GM18867 (cell line): ENCODE measurements at regions not wholly inside any gene's neighbourhood (a gene's known extent, or its start where the extent isn't known, plus 50 kb on each side); places are given as distances from the start of the nearest gene placed in this dataset.
"Not testable (repeated sequence)": the region's sequence is repeated elsewhere in the genome, so short reads cannot be mapped to it uniquely, and the experiment has no call there.

ENCODE experiments used
- ATAC-seq: cut with Tn5 transposase; IDR thresholded peaks from one replicate; pipeline ENCODE4 v1.9.1; 2021; ENCODE audit warnings: mild to moderate bottlenecking, moderate library complexity; ENCODE audit not compliant: unreplicated experiment

DNA sequence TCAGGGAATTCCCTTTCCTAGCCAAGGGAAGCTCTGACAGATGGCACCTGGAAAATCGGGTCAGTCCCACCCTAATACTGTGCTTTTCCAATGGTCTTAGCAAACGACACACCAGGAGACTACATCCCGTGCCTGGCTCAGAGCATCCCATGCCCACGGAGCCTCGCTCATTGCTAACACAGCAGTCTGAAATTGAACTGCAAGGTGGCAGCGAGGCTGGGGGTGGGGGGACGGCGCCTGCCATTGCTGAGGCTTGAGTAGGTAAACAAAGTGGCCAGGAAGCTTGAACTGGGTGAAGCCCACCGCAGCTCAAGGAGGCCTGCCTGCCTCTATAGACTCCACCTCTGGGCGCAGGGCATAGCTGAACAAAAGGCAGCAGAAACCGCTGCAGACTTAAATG lies 279.5 kb upstream of the LUZP2 start:
- not testable (repeated sequence) for ATAC-seq

DNA sequence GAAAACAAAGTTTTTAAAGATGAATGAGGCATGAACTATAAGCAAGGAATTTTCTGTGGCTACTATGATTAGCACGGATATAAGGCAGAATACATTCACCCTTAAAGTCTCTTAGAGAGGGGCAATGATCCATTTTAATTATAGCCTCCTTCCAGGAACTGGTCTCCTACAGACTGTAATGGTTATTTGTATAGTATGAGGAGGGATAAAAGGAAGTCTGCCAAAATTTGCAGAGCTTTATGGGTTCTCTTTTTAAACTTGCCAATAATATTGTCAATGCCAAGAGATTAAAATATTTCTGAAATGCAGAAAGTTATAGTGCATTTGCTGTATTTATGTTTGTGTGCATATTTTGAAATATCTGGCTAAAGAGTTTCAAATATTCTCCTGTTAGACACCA lies 271.4 kb upstream of the LUZP2 start:
- no peak for ATAC-seq

DNA sequence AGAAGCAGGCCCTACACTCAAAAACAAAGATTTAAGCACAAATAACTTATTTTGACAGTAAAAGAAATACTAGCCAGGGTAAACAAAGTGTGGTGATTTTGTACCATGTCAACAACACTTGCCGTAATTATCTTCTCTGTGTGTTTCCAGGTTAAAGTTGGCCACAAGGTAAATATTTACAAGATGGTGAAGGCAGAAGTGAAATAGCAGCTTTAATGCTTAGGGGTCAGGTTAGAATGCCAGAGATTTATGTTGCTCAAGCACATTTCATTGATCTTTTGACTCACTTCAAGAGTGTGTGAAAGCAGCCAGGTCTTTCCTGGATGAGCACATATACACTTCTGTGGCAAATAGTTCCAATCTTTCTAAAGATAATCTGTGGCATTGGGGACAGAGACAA lies 270.2 kb upstream of the LUZP2 start:
- no peak for ATAC-seq

DNA sequence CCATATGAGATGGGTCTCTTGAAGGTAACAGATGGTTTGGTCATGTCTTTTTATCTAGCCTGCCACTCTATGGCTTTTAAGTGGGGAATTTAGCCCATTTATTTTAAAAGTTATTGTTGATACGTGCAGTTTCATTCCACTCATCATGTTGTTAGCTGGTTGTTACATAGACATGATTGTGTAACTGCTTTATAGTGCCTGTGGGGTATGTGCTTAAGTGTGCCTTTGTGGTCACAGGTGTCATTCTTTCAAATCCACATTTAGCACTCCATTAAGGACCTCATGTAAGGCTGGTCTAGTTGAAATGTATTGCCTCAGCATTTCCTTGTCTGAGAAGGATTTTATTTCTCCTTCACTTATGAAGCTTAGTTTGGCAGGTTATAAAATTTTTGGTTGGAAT lies 263.8 kb upstream of the LUZP2 start:
- no peak for ATAC-seq

DNA sequence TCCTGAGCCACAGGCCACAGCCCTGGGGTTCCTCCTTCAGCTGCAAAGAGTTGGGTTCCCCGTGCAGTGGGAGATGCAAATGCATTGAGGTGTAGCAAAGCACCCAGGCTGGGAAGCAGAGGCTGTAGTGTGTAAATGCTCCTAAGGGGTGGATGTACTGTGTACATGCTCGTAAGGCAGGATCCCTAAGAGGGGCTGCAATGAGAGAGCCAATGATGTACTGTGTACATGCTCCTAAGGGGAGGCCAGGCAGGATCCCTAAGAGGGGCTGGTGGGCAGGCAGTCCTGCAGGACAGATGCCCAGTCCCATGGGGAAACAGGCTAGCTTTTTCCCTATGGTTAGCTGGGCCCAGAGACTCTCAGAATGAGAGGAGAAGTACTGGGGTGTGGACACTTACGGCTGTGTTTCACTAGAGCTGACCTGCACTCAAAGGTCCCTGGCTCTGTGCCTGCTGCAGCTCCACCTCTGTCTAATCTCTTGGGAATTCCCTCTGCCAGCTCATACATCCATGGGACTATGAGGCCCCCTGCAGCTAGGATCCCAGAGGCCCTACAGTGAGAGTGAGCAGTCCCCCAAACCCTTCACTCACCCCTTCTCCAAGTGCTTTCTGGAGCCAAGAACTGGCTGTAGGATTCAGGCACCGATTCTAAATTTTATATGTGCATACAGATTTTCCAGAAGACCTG lies 261.9 kb upstream of the LUZP2 start:
- ATAC-seq, result no peak

DNA sequence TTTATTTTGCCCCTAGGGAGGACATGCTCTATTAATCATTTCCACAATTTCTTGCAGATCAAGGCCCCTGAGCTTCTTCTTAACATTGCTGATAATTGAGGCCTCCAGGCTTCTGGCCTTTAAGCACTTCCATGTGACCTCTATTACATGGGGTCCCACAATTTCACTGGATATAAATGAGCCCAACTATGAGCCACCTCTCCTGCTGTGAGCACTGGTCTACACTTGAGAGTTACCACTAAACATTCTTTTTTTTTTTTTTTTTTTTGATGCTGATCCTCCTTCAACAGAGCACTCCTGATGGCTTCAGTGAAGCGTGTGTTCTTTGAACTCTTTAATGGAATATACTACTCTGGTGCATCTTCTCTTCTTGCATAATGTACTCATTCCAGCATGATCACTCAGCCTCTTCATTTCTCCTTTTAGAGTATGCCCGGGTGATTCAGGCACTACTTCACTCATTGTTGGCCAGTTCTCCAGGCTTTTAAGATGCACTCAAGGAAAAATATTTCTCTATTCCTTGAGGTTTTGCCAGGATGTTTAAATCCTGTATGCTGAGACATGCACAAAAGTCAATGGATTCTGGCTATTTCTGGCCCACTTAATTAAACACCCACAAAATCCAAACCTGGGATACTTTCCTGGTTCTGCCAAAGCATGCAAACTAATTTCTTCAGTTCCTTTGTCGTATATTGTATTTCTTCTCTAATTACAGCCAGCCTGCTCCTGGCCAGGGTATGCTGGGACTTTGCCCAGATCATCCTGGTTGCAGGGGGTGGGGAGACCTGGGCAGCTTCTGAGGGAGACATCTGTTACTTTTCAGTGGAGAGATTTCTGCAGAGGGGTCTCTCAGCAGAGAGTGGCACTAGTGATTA lies 257.8 kb upstream of the LUZP2 start:
- ATAC-seq, result no peak

DNA sequence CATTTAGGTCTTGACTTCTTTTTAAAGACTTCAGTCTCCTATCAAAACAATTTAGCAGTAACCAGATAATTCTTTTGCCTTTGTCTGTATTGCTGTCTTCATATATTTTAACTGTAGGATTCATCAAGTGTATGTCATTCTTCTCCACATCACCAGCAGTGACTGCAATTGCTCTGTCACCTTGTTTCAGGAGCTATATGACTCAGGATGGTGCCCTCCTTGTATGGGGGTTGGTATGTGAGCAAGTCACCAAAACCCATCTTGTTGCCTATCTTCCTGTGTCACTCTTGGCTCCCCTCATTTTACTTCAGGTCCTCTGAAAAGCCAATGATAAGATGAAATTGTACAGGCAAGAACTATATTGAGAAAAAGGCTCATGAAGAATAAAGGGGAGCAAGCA lies 256.9 kb upstream of the LUZP2 start:
- no peak for ATAC-seq

DNA sequence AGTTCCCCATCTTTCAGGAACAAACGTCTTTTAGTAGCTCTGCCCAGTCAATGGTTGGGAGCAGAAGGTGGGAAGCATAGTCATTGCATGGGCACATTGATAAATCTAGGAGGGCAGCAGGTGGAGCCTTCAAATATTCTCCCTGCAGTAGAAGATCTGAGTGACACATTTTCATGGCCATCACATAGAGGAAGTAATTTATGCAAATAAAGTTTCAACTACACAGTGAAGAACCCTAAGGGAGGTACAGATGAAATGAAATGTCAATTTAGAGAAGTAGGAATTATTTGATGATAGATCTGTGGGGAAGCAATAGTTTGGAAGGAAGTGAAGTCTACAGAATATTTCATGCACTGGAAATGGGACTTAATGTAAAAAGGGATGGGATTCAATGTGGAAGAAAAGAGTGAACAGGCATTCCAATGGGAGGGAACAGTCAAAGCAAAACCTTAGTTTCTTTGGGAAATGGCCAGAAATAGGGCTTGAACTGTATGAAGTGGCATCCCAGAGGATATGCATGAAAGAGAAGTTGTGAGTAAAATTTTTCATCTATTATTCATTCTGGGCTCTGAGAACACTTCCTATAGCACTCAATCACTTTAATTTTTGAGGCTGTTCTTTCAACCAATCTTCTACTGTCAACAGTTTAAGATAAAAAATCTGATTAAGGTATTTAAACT lies 256.2 kb upstream of the LUZP2 start:
- ATAC-seq, result no peak

DNA sequence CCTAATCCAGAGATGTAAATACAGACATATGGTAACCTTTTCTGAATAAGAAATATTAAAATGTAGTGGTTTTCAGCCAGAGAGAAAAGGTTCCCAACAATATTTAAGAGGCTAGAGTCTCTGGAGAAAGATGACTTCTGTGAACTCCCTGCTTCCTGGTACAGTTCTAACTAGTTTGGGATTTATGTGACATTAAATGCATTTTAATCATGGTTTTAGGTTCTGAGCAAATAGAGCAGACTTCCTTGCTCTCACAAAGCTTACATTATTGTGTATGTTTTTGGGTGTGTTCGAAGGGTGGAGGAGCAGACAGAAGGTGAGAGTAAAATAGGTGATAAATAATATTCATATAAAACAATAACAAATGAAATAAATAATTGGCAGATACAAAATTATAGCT lies 250.1 kb upstream of the LUZP2 start:
- no peak for ATAC-seq

DNA sequence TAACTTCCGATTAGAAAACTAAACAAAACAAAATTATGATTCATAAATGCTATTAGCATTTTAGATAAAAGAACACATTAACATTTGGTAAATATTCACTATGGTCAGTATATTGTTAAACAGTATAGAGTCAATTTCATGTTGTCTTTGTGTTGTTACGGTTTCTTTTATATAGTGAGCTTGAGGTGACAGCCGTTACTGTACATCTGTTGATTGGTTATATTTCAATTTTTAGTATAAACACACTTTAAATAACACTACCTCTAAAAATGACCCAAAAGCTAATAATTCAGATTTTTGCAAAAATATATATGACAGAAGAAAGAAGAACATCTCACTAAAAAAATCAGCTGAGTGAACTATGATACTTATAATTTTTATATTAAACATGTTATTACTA lies 249.0 kb upstream of the LUZP2 start:
- ATAC-seq, result no peak

DNA sequence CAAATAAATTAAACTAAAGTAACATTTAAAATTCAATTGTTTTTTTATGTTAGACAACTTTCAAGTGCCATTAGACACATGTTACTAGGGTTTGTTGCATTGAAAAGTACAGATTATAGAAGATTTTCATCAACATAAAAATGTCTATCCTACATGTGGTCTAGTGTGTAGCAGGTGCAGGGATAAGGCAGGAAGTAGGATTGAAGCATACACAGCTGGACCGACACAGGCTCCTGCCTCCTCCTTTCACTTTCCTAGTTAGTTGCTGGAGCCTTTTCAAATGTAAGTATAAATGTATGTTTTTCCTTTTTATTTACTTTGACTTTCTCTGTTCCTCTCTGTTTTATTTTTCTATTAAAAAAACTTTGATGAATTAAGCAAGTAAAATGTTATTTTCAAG lies 246.9 kb upstream of the LUZP2 start:
- no peak for ATAC-seq

DNA sequence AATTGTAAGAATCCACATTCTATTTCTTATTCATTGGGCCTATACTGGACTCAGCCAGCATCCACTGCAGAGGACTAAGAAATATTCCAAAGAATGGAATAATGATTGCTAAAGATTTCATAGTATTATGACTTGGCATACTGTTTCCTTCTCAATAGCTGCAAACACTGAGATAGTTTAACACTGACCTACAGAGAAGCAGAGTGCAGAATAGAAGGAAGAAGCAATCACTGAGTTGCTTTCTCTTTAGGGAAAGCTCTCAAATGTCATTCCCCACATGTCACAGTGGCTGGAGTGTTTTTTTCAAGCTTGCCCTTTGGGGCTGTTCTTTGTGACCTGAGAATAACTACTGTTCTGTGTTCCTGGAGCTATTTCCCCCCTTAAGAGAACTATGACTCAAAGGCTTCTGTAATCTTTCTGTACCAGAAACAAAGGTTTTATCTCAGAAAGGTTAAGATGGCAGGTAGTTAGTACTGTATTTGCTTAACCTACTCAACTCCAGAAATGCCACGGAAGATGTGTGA lies 243.6 kb upstream of the LUZP2 start:
- ATAC-seq, result no peak

DNA sequence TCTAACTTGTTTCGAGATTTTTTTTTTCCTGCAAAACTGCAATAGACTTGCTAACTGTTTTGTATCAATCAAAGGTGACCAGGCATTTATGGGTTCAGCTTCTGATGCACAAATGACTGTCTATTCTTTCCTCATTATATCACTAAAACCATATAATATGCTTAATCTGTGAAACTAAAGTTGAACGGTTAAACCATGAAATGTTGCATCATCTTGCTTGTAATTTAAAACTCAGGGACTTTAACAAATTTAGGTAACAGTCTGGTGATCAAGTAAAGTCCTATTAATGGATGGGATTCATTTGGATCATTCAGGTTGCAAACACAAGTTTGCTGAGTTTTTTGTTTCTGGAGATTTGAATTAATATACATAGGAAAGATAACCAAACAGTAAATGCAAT lies 232.0 kb upstream of the LUZP2 start:
- ATAC-seq, result no peak

DNA sequence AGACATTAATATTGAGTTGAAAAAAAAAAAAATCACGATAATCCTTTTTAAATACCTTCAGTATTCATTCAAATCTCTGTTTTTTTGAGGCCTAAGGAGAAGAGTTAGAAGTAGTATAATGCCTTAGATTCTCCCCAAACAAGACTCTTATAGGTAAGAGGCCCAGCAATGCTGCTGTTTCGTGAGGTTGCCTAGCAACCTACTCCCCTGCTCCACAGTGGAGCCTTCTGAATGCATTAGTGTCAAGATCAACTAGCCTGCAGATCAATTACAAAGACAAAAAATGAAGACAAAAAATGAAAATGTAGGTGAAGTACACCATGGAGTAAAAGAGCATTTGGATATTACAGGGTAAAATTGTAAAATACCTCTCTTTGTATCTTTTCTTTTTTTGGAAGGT lies 229.8 kb upstream of the LUZP2 start:
- ATAC-seq, result no peak

DNA sequence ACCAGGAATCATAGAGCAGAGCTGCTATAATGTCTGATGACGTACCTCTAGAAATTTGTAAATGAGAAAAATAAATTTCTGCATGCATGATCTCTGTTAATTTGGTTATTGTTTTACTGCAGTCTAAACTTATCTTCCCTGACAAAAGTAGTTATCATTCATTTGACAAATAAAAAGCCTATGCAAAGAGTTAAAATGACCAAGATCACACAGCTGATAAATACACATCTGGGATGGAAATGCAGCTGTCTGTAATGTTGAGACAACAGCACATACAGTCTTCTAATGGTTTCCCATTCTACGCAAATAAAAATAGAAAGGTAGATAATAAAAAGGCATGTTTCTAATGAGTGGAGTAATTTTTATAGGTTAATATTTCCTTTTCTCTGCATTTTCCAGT lies 225.1 kb upstream of the LUZP2 start:
- ATAC-seq, result no peak

DNA sequence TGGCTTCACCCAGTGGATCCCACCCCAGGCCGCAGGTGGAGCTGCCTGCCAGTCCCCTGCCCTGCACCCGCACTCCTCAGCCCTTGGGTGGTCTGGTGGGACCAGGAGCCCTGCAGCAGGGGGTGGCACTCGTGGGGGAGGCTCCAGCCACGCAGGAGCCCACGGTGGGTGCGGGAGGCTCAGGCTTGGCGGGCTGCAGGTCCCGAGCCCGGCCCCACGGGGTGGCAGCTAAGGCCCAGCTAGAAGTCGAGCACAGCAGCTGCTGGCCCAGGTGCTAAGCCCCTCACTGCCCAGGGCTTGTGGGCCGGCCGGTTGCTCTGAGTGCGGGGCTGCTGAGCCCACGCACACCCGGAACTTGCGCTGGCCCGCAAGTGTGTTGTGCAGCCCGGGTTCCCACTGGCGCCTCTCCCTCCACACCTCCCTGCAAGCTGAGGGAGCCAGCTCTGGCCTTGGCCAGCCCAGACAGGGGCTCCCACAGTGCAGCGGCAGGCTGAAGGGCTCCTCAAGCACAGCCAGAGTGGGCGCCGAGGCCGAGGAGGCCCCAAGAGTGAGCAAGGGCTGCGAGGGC lies 222.6 kb upstream of the LUZP2 start:
- ATAC-seq, result not testable (repeated sequence)

DNA sequence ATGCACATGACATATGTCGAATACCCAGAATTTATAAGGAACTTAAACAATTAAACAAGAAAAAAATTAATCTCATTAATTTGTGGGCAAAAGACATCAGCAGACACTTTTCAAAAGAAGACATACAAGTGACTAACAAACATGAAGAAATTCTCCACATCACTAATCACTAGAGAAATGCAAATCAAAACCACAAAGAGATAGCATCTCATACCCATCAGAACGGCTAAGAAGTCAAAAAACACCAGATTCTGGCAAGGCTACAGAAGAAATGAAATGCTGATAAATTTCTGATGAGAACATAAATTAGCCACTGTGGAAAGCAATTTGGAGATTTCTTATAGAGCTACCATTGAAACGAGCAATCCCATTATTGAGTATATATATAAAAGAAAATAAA lies 210.6 kb upstream of the LUZP2 start:
- ATAC-seq, result no peak

DNA sequence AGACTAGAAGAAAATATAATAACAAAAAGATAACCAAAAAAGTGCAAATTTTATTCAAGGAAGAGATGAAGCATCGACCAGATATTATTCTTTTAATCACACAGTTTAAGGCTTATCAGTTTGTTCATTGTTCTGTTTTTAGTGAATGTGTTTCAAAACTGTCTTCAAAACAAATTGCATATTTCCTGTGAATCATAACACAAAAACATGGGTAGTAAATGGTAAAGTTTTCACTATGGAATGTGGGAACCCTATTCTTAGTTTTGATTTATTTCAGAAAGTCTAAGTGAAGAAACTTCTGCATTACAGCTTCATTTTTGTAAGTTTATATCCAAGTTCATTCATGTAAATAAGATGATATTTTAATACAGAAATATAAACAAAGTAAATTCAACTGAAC lies 207.6 kb upstream of the LUZP2 start:
- no peak for ATAC-seq

DNA sequence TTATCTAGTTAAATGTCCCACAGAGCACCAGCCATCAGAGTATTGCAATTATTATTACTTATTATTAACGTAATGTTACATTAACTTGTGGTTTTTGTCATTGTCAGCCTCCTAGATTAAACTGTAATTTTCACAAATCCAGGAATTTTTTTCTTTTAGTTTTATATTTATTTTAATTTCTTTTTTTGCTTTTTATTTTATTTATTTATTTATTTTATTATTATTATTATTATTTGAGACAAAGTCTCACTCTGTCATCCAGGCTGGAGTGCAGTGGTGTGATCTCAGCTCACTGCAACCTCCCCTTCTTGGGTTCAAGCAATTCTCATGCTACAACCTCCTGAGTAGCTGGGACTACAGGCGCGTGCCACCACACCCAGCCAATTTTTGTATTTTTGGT lies 202.9 kb upstream of the LUZP2 start:
- no peak for ATAC-seq

DNA sequence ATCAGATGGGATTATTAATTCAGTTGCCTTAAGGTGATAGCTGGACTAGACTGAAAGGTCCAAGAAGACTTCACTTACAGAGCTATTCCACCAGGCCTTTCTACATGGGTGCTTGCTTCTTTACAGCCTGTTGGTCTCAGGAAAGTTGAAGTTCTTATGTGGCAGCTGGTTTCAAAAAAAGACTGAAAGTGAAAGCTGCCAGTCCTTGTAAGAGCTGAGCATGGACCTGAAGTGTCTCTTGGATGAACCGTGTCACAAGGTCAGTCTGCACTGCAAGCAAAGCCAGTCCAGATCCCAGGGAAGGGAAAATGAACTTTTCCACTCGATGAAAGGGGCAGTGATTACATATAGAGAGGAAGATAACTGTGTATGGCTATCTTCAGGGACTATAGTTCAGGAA lies 201.5 kb upstream of the LUZP2 start:
- ATAC-seq, result no peak

DNA sequence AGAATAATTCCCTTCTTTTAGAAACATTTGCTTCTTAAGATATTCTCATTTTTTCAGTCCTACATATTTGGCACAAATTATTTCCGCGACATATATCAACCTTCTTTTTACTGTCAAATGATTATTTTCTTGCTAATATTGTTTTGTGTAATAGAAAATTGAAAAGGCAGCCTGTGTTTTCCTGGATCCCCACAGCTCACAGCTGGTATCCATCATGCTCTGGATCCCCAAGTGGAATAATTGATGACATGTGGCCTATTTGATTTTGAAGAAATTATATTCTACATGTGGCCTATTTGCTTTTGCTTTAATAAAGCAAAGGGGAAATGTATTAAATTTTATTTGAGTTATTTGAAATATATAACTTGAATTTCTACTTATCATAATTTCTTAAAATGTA lies 199.4 kb upstream of the LUZP2 start:
- no peak for ATAC-seq
